Breast epithelium (tissue), 4 donors: ENCODE measurements at regions not wholly inside any gene's neighbourhood (a gene's known extent, or its start where the extent isn't known, plus 50 kb on each side); places are given as distances from the start of the nearest gene placed in this dataset.
"Not testable (repeated sequence)": the region's sequence is repeated elsewhere in the genome, so short reads cannot be mapped to it uniquely, and the experiment has no call there.

ENCODE experiments used
- DNase-seq, 2 donors: peaks; one replicate each; pipeline ENCODE4 v3.0.0-alpha.2; 2019; ENCODE audit warnings: low spot score in 2 of 2
- H3K27ac ChIP-seq, 2 donors: fragments of 200-600 bp; sonication (generic) in 1 of 2; one replicate each; pipeline ENCODE4 v1.5.1; 2016 to 2019; ENCODE audit warnings: mild to moderate bottlenecking in 1 of 2
- H3K27me3 ChIP-seq, 2 donors: fragments of 200-600 bp; sonication (generic) in 1 of 2; one replicate each; pipeline versions ENCODE4 v1.5.1 to v1.6.0; 2017 to 2019; ENCODE audit warnings: control low read depth in 1 of 2, mild to moderate bottlenecking in 1 of 2
- H3K36me3 ChIP-seq: fragments of 200-600 bp; one replicate; pipeline ENCODE4 v1.5.1; 2019
- H3K4me1 ChIP-seq, 2 donors: fragments of 200-600 bp; sonication (generic); one replicate each; pipeline ENCODE4 v1.5.1; 2016 to 2019; ENCODE audit warnings: control low read depth in 1 of 2
- H3K4me3 ChIP-seq, 3 donors: fragments of 200-600 bp; sonication (generic); 1 replicate in 2 of 3; 2 replicates in 1 of 3; pipeline ENCODE4 v1.5.1; 2016 to 2019; ENCODE audit warnings: mild to moderate bottlenecking in 3 of 3, moderate library complexity in 2 of 3
- H3K9me3 ChIP-seq, 2 donors: fragments of 200-600 bp; sonication (generic) in 1 of 2; one replicate each; pipeline ENCODE4 v1.5.1; 2016 to 2019; ENCODE audit warnings: control low read depth in 1 of 2
- POLR2A ChIP-seq: fragments of 450-650 bp; IDR thresholded peaks from one replicate; pipeline ENCODE4 v1.6.1; 2016; ENCODE audit warnings: antibody characterized with exemption, mild to moderate bottlenecking, moderate library complexity
- POLR2AphosphoS5 ChIP-seq, 3 donors: sonication (generic); formaldehyde crosslinking; IDR thresholded peaks; one replicate each; pipeline ENCODE4 v1.6.1; 2017; ENCODE audit warnings: antibody characterized with exemption in 3 of 3
- intact Hi-C: fragments of 100-400 bp; cut with DNase I; formaldehyde crosslinking; loops from one replicate; pipeline ENCODE4 v1.15.1; 2023; ENCODE audit warnings: low total_unique reads
- TF ChIP-seq, protein P1 (sequence below), 3 donors: fragments of 450-650 bp; IDR thresholded peaks; one replicate each; pipeline ENCODE4 v1.5.1; 2016 to 2017; ENCODE audit warnings: antibody characterized with exemption in 3 of 3, mild to moderate bottlenecking in 3 of 3, moderate library complexity in 3 of 3

DNA sequence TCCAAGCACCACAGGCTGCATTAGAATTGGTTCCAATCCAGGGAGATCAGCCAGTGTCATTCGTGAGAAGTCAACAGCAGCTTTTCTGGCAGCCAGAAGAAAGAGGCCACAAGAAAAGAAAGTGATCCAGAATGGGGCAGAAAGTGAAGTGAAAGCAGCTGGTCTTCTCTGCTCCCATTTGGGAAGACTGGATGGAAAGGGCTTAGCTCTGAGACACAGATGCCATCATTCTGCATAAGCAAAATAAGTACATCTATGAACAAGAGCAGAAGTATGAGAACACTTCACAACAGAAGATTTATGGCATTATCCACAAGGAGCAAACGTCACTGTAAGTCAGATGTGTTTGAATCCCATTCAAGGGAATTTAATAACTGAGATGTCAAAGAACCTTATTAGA is 326.5 kb upstream of the ESRRG start:
- intact Hi-C loops, result no loop called here
- no peaks in the 10 kb centered on the region for H3K9me3 ChIP-seq
- H3K4me1 ChIP-seq, result no peaks in the 10 kb centered on the region
- no peaks in the 10 kb centered on the region for H3K36me3 ChIP-seq
- H3K27me3 ChIP-seq, result no peaks in the 10 kb centered on the region
- TF ChIP-seq, protein P1, sequence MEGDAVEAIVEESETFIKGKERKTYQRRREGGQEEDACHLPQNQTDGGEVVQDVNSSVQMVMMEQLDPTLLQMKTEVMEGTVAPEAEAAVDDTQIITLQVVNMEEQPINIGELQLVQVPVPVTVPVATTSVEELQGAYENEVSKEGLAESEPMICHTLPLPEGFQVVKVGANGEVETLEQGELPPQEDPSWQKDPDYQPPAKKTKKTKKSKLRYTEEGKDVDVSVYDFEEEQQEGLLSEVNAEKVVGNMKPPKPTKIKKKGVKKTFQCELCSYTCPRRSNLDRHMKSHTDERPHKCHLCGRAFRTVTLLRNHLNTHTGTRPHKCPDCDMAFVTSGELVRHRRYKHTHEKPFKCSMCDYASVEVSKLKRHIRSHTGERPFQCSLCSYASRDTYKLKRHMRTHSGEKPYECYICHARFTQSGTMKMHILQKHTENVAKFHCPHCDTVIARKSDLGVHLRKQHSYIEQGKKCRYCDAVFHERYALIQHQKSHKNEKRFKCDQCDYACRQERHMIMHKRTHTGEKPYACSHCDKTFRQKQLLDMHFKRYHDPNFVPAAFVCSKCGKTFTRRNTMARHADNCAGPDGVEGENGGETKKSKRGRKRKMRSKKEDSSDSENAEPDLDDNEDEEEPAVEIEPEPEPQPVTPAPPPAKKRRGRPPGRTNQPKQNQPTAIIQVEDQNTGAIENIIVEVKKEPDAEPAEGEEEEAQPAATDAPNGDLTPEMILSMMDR (IDR thresholded peaks at IDR 0.05), result no peak
- no peak for TF ChIP-seq POLR2AphosphoS5 (IDR thresholded peaks at IDR 0.05)
- TF ChIP-seq POLR2A, result no peak
- no peak overlapping the region for H3K27ac ChIP-seq
- no peak for DNase-seq
- no peak overlapping the region for H3K4me3 ChIP-seq

DNA sequence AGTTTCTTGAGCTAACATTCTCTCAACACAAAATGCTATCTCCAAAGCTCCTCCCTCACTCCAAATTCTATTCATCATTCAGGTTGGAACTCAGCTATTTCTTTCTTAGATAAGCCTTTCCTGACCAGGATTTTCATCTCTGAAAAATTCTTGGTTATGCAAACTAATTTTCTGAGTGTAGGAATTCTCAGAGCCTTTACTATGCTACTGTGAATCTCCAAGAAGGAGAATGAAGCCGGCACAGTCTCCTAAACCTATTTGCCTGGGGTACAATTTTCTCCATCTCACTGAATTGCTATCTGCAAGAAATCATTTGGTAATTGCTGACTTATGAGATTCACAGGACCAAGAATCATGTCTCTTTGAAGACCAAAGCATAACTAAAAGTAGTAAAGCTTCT is 325.9 kb upstream of the ESRRG start:
- Histone ChIP-seq H3K27me3 (no peaks in the 10 kb centered on the region), H3K4me3 (no peak overlapping the region), H3K27ac (no peak overlapping the region), H3K4me1 (no peaks in the 10 kb centered on the region), H3K9me3 (no peaks in the 10 kb centered on the region), H3K36me3 (no peaks in the 10 kb centered on the region)
- TF ChIP-seq POLR2A (no peak), POLR2AphosphoS5 (IDR thresholded peaks at IDR 0.05) (no peak)
- TF ChIP-seq, protein P1 (IDR thresholded peaks at IDR 0.05), result no peak
- intact Hi-C loops, result no loop called here
- no peak for DNase-seq

DNA sequence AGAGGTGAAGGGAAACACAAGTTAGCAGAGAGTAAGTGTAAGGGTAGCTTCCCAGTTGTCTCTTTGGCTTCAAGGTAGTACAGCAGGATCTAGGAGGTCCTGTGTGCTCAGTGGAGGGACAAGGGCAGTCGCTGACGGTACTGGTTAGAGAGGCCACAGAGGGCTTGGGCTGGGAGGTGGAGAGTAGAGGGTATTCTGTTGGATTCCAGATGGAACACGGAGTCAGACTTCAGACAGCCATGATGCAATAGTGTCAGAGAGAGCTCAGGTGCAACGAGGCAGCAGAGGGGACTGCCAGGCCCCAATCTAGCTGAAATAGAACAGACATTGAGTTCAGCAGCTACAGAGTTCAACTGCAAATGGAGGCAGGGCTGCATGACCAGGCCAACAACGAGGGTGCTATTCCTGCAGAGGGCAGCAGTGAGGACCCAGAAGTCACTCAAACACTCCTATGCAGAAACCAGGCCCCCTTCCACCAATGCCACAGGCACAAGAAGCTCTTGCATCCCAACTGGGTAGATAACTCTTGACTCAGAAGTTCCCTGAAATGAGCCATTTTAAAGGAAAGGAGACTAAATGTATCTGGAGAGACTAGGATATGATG is 325.0 kb upstream of the ESRRG start:
- intact Hi-C loops, result no loop called here
- no peak for DNase-seq
- TF ChIP-seq, protein P1 (IDR thresholded peaks at IDR 0.05), result no peak
- TF ChIP-seq POLR2AphosphoS5 (IDR thresholded peaks at IDR 0.05) (no peak), POLR2A (no peak)
- H3K27ac ChIP-seq, result no peak overlapping the region
- H3K9me3 ChIP-seq, result no peaks in the 10 kb centered on the region
- no peaks in the 10 kb centered on the region for H3K4me1 ChIP-seq
- no peaks in the 10 kb centered on the region for H3K27me3 ChIP-seq
- H3K36me3 ChIP-seq, result no peaks in the 10 kb centered on the region
- H3K4me3 ChIP-seq, result no peak overlapping the region

DNA sequence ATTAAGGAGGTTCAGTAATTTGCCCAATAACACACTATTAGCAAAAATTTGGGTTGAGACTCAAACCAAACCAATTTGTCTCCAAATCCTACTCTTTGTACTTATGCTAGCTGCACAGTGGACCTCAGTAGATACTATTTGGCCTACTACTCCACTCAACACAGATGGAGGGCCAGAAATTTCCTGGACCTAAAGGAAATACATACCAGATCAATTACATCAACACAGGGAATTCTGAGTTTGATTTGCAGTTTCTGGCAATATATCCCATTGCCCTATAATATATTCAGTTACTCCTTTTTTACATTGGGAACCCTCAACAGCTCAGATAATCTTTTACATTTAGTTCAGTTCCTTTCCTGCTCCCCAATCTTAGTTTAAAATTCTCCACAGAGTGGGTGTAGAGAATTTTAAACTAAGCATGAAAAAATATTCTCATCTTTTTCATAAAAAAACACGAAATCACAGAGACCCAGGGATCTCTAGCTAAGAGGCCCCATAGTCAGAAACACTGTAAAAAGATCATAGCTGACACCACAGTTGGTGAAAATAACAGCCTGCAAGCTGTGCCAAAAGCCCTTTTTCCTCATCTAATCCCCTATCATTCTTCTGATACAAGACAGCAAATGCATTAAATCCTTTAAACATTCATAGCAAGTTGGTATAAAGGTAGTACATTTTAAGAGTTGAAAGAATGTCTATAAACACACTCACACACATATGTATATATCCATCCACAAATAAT is 317.7 kb upstream of the ESRRG start:
- Histone ChIP-seq H3K9me3 (peaks cover 9 to 13% of the 10 kb centered on the region in 2 donors), H3K4me1 (no peaks in the 10 kb centered on the region), H3K27ac (no peak overlapping the region), H3K4me3 (no peak overlapping the region), H3K27me3 (no peaks in the 10 kb centered on the region), H3K36me3 (no peaks in the 10 kb centered on the region)
- TF ChIP-seq POLR2A (no peak), POLR2AphosphoS5 (IDR thresholded peaks at IDR 0.05) (no peak)
- TF ChIP-seq, protein P1 (IDR thresholded peaks at IDR 0.05), result no peak
- DNase-seq, result no peak
- intact Hi-C loops, result no loop called here

DNA sequence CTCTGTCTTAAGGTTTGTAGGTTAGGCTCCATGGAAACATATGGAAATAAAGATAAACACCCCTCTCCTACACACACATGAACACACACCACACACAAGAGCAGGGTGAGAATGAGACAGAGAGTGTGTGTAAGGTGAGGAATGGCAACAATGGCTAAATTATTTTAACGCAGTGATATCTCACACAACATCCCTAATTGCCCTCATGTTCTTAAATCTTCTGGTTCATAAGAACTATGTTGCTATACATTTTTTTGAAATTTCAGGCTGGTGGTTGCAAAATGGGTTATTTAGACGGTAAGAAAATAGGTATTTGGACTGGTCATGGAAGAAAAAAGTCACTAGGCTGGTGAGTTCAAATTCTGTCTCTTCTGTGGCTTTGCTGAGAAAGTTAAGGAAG is 316.7 kb upstream of the ESRRG start:
- Histone ChIP-seq H3K4me1 (no peaks in the 10 kb centered on the region), H3K9me3 (peaks cover 9 to 13% of the 10 kb centered on the region in 2 donors), H3K27me3 (no peaks in the 10 kb centered on the region), H3K4me3 (no peak overlapping the region), H3K36me3 (no peaks in the 10 kb centered on the region), H3K27ac (no peak overlapping the region)
- DNase-seq, result no peak
- TF ChIP-seq, protein P1 (IDR thresholded peaks at IDR 0.05), result no peak
- no peak for TF ChIP-seq POLR2A
- TF ChIP-seq POLR2AphosphoS5 (IDR thresholded peaks at IDR 0.05), result no peak
- intact Hi-C loops, result no loop called here

DNA sequence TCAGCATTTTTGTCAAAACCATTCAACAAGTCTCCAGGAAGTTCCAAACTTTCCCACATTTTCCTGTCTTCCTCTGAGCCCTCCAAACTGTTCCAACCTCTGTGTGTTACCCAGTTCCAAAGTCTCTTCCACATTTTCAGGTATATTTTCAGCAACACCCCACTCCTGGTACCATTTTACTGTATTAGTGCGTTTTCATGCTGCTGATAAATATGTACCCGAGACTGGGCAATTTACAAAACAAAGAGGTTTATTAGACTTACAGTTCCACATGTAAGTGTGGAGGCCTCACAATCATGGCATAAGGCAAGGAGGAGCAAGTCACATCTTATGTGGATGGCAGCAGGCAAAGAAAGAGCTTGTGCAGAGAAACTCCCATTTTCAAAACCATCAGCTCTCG is 315.9 kb upstream of the ESRRG start:
- H3K27me3 ChIP-seq, intact Hi-C loops, H3K36me3 ChIP-seq, H3K27ac ChIP-seq, H3K4me1 ChIP-seq, DNase-seq, H3K4me3 ChIP-seq: not testable (repeated sequence)
- H3K9me3 ChIP-seq, result peaks cover 9 to 13% of the 10 kb centered on the region in 2 donors
